HepG2 (cell line): ENCODE measurements at regions not wholly inside any gene's neighbourhood (a gene's known extent, or its start where the extent isn't known, plus 50 kb on each side); places are given as distances from the start of the nearest gene placed in this dataset.

Experiments
- ATF6 ChIP-seq: sonication (generic); formaldehyde crosslinking; conservative IDR thresholded peaks from 2 replicates; pipeline ENCODE4 v1.4.0; 2020; ENCODE audit warnings: missing genetic modification reagents
- GABPA ChIP-seq, 2 experiments: IDR thresholded peaks; 2 replicates each; pipeline ENCODE4 v1.6.1; 2011 to 2016; ENCODE audit warnings: low read depth in 2 of 2, low read length in 1 of 2, missing biosample characterization in 1 of 2, missing genetic modification characterization in 1 of 2
- GATA4 ChIP-seq: sonication (generic); IDR thresholded peaks from 2 replicates; pipeline ENCODE4 v1.6.1; 2016; ENCODE audit warnings: antibody characterized with exemption, low read depth, borderline replicate concordance
- SETDB1 ChIP-seq: sonication (generic); formaldehyde crosslinking; IDR thresholded peaks from 2 replicates; pipeline ENCODE4 v1.5.1; 2020; ENCODE audit warnings: missing genetic modification reagents, mild to moderate bottlenecking, borderline replicate concordance
- STAG1 ChIP-seq: sonication (generic); formaldehyde crosslinking; IDR thresholded peaks from 2 replicates; pipeline ENCODE4 v1.4.0; 2020; ENCODE audit warnings: missing genetic modification reagents
- TAF1 ChIP-seq: sonication (generic); formaldehyde crosslinking; IDR thresholded peaks from 2 replicates; pipeline ENCODE4 v1.4.0; 2020; ENCODE audit warnings: missing genetic modification reagents
- ZSCAN29 ChIP-seq: sonication (generic); formaldehyde crosslinking; conservative IDR thresholded peaks from 2 replicates; pipeline ENCODE4 v1.4.0; 2020; ENCODE audit warnings: mild to moderate bottlenecking, missing genetic modification reagents

GRCh38 chr5:28823231-28823630, 1784.8 kb upstream of the CDH9 start:
- no peak for TF ChIP-seq TAF1
- TF ChIP-seq ZSCAN29 (CRISPR knock-in tag) = no peak
- no peak for TF ChIP-seq GABPA (IDR thresholded peaks at IDR 0.05; ENCODE audit: low read depth, low read length)
- TF ChIP-seq GABPA (CRISPR knock-in tag; IDR thresholded peaks at IDR 0.05; ENCODE audit: low read depth) = no peak
- TF ChIP-seq GATA4 = no peak
- TF ChIP-seq ATF6 (CRISPR knock-in tag) = no peak
- no peak for TF ChIP-seq SETDB1
- no peak for TF ChIP-seq STAG1
